ENCODE measurements at regions not wholly inside any gene's neighbourhood (a gene's known extent, or its start where the extent isn't known, plus 50 kb on each side); places are given as distances from the start of the nearest gene placed in this dataset.
A peak's percentile ranks its signal among the peaks of the same experiment; 100 is the strongest.

DNA sequence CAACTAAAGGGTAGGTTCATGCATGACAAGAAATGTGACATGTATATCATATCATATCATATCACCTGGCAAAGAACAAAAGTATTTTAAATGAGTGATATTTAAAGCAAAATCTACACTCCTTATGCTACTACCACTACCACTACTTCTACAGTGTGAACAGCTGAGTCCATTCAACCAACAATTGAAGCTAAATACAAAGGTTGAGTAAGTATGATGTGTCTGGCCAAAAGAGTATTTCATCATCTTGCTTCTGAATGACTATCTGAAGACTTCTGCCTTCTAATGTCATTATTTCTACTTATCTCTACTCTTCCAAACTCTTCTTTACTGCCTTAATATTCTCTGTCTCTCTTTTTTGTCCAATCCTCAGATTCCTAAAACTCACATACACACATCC is 292.6 kb upstream of the CAND1 start:
- DNase-seq, result no peak

DNA sequence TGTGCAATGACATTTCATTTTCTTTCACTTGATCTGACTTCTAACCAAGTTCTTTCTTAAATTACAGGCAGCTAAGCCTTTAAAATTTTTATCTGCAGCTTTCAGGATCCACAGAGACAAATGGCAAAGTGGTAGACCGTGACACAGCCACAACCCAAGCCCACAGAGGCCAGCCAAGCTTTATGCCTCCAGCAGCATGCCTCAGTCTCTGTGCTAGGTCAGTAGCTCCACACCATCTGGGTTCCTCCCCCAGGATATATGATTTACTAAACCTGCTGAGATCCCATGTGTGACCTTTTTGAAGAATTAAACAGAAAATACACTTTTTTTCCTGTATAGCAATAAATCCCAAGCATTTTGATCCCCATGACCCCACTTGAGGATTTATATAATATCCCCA is 290.4 kb upstream of the CAND1 start:
- DNase-seq, result no peak

DNA sequence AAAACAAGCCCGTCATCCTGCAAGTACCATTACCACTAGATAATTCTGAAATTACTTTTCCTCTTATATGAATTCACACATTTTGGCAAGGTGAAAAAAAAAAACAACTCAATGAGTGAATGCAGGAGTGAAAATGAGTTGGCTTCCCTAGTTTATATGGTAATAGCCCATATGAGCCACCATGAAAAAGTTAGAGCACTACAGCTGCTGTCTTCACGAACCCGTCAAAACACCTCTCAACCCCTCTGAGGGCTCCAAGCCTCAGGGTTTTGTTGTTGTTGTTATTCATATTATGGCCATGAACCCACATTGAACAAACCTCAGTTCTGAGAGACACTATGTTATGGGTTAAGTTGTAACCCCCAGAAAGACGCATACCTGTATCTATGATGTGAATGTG is 289.9 kb upstream of the CAND1 start:
- no peak for DNase-seq

DNA sequence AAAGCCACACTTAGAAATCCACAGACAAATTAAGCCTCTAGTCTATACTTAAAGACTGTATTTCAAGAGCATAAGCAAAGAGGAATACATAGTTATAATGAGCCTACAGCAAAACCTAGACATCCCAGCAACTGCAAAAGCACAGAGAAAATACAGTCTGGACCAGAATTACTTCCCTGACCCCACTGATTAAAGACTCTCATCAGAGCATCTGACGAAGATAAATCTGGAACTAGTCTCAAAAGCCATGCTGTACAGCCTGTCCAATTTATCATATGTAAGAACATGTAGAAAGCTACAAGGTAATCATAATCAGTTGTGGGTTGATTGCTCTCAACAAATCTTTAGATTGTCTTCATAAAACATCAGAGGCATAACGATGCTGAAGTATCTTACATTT is 285.1 kb upstream of the CAND1 start:
- no peak for DNase-seq

DNA sequence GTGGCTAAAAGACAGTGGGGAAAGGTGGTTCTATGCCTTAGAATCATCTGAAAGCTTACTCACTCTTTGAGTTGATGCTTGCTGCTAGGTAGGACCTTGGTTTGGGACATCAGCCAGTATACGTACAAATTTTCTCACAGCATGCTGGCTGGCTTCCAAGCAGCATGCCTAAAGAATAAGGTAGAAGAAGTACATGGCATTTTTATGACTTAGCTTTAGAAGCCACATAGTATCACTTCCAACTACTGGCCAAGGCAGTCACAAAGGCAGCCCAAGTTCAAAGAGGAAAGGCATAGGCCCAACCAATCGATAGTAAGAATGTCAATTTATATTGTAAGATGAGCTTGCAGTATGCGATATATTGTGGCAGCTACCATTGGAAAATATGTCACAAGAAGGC is 284.2 kb upstream of the CAND1 start:
- DNase-seq, result no peak

DNA sequence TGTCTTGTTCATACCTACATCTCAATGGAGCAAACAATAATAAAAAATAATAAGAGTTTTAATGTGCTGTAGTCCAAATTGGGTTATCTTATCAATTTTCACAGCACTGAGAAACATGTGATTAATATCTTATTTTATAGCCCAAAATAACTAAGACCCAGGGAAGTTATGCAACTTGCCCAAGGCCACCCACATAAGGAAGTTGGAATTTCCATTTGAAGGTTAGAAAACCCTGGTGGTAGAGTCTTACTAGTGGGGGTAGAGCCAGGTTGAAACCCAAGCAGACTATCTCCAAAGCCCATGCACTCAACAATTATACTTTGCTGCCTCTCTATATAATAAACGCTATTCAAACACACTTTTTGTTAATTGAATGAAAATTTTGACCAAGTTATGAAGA is 270.0 kb upstream of the CAND1 start:
- DNase-seq, result no peak

DNA sequence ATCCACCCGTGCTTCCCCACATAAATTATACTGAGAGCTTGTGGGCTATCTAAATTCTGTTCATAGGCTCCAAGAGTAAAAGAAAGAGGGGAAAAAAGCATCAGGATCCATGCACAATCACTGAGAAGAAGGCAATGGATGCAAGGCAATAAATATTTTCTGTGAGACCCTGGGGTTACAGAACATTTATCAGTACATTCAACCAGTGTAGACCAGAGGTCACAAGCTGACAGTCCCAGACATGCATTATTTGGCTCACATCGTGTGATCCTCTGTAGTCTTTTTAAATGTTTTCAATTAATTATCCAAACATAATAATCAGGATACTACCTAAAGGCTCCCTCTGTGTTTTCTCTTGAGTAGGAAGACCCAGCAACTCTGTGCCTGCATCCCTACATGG is 267.9 kb upstream of the CAND1 start:
- DNase-seq, result no peak

DNA sequence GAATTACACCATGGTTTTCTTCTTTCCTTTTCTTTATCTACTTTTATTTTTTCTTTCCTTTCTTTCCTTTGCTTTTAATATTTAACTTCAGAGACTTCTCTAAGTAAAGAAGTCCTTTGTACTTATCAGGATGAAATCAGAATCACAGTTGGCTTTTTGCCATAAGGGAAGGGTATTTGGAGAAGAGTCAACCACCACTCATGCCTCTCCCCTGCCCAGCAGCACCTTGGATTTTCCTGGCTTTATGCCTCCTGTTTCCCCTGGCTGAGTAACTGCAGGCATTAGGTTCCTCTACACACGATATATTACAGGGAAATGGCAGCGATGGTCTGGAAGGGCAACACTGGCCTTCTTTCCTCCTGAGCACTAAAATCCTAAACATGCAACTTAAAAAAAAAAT is 266.4 kb upstream of the CAND1 start:
- DNase-seq, result no peak

DNA sequence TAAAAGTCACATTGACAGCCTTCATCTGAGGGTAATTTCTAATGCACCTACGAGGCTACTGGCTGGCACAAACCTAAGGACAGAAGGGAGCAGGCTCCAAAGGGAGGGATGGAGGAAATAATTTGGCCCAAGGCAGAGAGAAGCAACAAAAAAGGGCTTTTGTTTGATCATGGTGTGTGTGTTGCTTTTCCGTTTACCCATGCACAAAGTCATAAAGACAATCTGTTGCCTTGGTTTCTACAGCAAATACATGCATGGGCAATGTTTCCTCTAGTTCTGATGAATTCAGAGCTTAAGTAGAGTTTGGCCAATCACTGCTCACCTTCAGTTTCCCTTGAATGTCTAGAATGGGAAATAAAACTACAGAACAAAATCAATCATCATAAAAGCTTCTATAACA is 262.5 kb upstream of the CAND1 start:
- DNase-seq, result no peak

DNA sequence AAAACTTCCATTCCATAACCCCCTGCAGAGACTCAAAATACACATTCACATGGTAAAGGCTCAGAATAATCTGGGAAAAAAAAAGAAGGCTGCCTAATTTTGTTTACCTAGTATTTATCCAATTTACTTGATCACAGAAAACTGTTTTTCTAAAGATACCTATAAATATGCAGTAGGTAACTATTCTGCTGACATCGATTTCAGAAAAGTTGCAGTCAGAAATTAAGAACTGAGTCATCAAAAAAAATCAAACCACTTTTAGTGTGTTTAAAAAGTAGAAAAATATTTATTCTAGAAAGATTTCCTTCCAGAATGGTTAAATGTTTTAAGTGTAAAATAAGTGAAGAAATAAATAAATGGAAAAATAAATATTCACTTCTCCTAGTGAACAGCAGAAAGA is 254.5 kb upstream of the CAND1 start:
- DNase-seq, result no peak

DNA sequence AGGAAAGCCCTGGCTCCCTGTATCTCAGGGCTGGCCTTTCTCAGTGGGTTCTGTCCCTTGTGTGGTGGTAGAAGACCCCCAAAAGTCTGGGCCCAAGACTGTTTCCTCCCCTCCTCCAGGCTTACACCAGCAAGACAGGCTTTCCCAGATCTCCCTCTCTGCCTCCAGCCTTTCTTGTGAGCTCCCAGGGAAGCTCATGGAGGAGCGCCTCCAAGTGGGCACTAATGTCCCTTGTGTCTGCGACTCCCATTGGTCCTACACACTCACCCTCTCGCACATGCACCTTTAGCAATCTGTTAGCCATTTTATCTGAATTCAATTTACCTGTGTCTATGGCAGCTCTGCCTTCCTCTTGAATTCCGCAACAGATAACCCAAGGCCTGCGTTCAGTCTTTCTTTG is 251.1 kb upstream of the CAND1 start:
- DNase-seq, result no peak

DNA sequence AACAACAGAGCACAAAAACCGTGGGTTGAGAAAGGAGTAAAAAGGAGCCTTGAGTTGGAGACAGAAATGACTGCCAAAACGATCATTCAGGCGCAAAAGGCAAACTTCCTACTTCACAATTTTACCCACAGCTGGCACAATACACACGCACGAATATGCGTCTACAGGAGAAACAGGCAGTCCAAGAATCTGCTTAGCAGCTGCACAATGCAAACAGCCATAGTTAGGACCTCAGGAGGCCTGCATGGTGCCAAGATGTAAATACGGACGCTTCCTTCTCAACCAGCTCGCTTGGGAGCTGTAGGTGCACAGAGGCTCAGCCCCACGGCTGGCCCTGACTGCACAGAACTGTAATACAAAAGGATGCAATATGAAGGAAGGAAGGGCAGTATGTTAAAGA is 250.1 kb upstream of the CAND1 start:
- DNase-seq, result no peak

DNA sequence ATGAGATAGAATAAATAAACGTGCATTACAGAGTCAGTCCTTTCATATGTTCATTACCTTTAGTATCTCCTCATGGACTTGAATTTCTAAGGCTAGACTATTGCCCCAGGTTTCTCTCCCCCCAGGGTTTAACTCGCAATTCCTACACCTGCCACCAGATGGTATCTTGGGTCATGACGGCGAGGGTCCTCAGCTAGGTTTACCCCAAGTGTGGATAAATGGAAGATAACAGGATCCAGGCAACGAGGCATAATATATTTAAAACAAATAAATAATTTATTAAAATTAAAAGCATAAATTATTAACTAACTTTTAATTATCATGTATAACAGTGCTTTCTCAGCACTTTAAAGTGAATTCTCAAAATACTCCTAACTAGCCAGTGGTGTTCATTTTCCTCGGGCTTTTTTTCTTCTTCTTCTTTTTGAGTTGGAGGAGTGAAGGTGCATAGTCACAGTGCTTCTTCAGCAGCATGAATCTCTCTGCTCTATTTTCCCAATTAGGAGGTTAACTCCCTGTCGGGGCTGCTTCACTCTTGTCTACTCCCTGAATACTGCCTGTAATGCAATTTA is 243.5 kb upstream of the CAND1 start:
- DNase-seq, result no peak

DNA sequence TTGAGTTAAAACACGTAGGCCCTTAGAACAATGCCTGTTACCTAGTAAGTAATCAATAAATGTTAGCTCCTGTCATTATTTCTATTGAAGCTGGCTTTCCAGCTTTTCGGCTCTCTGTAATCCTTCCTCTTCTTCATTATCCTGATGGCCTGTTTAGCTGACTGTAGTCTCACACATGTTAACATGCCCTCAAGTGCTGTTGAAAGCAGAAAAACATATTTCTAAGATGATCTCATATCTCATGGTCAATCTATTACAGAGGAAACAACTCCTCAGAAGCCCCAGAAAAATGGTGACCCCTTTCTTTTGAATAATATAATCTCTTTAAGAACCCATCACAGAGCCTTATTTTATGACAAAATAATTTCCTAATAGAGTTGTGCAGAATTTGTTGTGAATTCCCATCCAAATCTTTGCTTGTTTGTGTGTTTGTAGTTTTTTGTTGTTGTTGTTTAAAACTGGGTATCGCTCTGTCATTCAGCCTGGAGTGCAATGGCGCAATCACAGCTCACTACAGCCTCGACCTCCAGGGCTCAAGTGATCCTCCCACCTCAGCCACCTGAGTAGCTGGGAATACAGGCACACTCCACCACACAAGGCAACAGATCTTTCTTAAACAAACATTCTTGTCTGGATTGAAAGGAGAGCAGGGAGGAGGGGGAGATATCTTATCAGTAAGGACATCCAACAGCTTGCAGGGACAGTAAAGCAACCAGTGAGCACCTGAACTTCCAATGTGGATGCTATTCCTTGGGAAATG is 242.5 kb upstream of the CAND1 start:
- DNase-seq, result no peak

DNA sequence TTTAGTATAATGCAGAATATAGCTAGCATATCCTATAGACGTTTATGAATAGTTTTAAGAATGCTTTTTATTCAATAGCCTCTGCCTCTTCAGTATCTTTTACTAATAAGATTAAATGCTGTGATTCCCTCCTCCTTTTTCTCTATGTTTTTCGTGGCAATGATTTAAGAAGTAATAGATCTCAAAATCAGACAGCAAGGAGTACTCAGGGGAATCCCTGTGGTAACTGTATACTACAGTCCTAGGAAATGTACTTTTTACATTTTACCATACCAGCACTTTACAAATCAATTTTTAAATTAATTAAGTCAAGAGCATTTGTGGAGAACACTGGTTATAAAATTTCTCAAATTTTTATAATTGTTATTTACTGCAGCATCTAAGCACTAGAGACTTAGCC is 240.6 kb upstream of the CAND1 start:
- no peak for DNase-seq

DNA sequence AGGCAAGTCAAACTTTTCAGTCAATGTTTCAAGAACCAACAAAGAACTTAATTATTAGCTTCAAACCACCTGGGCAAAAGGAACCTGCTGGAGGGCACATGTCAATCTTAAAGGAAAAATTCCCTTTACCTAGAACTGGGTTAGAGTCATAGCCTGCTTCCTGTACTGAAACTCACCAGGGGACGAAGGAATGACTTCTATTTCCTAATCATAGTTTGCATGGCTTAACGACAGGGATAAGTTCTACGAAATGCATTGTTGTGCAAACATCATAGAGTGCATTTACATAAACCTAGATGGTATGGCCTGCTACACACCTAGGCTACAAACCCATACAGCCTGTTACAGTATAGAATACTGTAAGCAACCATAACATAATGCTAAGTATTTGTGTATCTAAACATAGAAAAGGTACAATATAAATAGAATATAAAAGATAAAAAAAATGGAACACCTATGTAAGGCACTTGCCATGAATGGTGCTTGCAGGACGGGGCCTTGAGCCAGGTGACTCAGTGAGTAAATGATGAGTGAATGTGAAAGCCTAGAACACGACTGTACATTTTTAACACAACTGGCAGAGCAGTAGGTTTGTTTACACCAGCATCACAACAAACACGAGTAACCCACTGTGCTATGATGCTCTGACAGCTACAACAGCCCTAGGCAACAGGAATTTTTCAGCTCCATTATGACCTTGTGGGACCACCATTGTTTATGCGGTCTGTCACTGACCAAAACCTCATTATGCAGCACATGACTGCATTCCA is 234.9 kb upstream of the CAND1 start:
- DNase-seq, result no peak

DNA sequence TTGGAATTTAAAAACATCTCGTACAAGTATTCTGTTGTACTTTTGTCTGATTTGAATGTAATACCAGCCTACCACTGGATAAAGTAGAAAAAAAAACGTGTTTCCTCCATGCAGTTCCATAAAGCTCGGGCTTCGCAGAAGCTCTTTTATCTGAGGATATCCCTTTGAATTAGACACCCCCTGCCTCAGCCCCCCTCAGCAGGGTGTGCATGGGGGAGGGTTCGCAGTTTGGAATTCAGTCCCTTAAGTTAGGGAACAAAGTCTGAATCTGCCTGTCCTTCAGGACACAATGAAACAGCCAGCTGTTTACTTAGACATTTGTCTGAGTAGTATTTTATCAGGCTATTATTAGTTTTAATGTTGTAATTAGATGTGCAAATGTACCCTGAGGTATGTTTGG is 234.0 kb upstream of the CAND1 start:
- no peak for DNase-seq

DNA sequence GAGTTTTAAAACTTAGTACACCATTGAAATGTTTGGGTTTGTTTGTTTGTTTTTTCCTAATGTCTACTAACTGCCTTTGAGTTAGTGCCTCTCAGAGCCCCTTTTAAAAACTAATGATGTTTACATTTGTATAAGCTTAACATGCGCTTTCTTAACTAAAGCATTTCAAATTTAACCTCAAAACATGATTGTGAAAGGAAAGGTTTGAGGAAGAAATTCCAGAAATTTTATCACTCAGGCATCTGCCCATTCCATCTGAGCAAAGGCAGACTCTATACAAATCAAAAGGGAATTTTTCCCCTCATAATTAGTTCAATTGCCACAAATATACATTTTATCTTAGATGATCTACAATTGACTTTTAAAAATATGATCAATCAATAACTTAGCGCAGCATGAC is 230.7 kb upstream of the CAND1 start:
- no peak for DNase-seq

DNA sequence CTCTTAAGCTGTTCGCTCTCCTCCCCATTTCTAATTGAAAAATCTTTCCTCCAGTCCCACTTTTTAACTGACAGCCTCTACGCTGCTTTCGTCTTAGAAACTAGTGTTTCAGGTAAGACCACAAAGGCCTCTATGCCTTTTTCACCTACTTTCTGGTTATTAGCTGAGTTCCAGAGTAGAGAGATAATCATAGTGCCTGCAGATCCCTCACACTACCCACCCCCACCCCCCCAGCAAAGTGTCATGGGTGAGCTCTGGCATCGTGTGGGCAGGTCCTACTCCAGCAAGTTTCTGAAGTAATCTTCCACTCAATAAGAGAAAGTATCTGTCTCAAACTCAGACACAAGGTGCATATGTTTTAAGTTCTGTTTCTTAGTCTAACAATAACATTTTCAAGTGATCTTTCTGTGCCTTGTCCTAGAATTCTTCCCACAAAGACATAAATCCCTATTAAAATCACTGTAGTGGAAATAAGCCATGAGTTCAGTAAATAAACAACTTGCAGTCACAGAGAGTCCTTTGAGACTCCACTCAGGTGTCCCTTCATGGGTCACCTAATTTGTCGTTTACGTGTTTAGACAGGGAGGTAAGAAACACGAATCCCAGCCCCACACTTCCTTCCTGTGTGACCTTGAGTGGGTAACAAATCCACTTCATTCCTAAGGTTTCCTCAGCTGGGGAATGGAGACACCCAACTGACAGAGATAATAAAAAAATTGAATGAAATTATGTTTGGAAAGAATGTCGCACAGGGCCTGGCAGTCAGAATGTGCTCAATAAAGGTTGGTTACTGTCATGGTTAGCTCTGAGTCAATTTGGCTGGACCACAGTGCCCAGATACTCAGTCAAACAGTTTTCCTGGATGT is 228.9 kb upstream of the CAND1 start:
- no peak for DNase-seq

DNA sequence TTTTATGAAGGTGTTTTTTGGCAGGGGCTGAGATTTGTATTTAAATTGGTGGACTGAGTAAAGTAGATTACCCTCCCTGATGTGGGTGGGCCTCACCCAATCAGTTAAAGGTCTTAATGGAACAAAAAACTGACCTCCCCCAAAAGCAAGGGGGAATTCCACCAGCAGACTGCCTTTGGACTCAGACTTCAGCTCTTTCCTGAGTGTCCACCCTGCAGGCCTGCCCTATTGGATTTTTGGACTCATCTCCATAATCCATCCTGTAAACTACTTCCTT is 228.4 kb upstream of the CAND1 start:
- DNase-seq, result no peak

DNA sequence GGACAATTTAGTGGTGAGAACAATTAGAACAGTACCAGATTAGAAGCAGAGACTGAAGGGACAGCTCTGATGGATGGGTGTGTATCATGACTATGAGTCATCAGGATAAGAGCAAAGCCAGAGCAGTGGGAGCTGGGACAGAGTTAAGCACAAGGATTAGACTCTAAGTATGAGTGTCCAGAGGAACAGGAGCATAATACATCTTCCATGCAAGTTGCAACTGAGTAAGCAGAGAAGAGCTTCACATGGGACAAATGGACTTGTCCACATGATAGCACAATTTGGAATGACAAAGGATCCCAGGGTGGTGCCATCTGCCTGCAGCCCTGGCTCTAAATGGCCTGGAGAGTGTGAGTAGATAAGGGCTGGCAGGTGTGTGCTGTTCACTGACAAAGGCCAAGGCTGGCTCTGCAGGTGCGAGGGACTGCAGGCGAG is 226.4 kb upstream of the CAND1 start:
- DNase-seq, result peak; percentile 95

DNA sequence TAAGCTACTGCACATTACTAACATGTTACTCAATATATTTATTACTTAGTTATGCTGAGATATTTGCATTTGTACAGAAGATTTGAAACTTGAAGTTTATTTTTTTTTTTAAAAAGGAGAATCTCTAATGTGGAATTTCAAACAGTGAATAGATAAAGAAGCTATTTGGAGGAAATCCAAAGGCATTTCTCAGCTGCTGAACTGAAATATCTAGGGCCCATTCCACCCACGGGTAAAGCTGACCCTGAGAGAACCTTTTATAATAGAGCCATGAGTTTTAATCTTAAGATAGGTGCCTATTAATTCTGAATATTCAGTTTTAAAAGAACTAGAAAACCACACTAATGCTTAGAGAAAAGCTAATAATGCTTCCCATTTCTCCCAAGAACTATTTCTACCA is 225.4 kb upstream of the CAND1 start:
- DNase-seq, result no peak

DNA sequence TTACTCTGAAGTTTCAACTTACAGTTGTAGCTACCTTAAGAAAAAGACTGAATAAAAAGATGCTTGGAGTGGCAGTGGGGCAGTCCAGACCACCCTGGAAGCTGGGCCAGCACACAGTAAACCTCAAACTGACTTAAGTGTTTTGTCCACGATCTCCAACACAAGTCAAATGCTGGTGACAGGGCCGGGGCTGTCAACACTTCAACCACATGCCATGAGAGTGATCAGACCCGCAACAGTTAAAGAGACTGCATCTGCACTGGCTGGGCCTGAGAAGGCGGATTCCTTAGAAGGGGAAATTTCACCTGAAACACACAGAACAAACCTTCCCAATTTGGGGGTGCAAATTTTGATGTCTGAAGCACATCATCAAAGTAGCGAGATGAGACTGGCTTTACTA is 223.5 kb upstream of the CAND1 start:
- no peak for DNase-seq

DNA sequence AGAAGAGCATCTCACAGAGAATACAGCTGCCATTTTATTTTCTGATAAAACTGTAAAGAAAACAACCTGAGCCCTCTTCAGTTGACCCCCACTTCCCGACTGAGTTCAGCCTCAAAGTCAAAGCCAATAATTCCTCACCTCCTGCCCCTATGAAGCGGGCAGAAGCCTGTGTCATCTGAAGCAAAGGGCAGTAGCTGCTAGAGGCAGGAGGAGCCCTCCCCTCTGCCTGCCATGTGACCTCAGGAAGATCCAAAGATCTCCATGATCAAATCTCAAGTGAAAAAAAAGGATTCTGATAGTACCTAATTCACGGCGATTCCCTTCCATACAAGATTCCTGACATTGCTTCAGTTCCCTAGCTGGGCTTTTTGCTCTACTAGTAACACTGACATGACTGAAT is 223.1 kb upstream of the CAND1 start:
- DNase-seq, result no peak
